ENCODE measurements at regions not wholly inside any gene's neighbourhood (a gene's known extent, or its start where the extent isn't known, plus 50 kb on each side); places are given as distances from the start of the nearest gene placed in this dataset.

GRCh38 chr3:178456621-178457285 is 79.5 kb upstream of the KCNMB2 start:
- DNase-seq: no peak

- no peak for DNase-seq
Measured at GRCh38 chr3:178457511-178457910, 78.7 kb upstream of the KCNMB2 start.

GRCh38 chr3:178458313-178459037 is 77.8 kb upstream of the KCNMB2 start:
- no peak for DNase-seq

GRCh38 chr3:178459038-178459410 is 77.2 kb upstream of the KCNMB2 start:
- no peak for DNase-seq

GRCh38 chr3:178465260-178466180 is 70.7 kb upstream of the KCNMB2 start:
- DNase-seq: no peak

- DNase-seq: no peak
Measured at GRCh38 chr3:178472941-178473340, 63.3 kb upstream of the KCNMB2 start.

GRCh38 chr3:178474526-178474925 is 61.7 kb upstream of the KCNMB2 start:
- DNase-seq: no peak

GRCh38 chr3:178475062-178475461 is 61.2 kb upstream of the KCNMB2 start:
- DNase-seq: no peak

- DNase-seq: no peak
Measured at GRCh38 chr3:178476886-178477285, 59.4 kb upstream of the KCNMB2 start.

GRCh38 chr3:178479446-178479845 is 56.8 kb upstream of the KCNMB2 start:
- DNase-seq: no peak

GRCh38 chr3:178479860-178480259 is 56.4 kb upstream of the KCNMB2 start:
- no peak for DNase-seq

- DNase-seq: no peak
Measured at GRCh38 chr3:178480274-178480673, 56.0 kb upstream of the KCNMB2 start.

GRCh38 chr3:178480795-178481194 is 55.4 kb upstream of the KCNMB2 start:
- DNase-seq: no peak

GRCh38 chr3:178482981-178483380 is 53.3 kb upstream of the KCNMB2 start:
- no peak for DNase-seq

- DNase-seq: no peak
Measured at GRCh38 chr3:178483704-178484103, 52.5 kb upstream of the KCNMB2 start.

GRCh38 chr3:178485756-178486155 is 50.5 kb upstream of the KCNMB2 start:
- DNase-seq: no peak

Measured in stimulated activated CD4-positive, alpha-beta T cell treated with anti-CD3 and anti-CD28 coated beads, Interleukin-4, amount 100 ng/mL, for 1 hour (primary cell).